IPS DF 4.7 (cell line): ENCODE measurements at regions not wholly inside any gene's neighbourhood (a gene's known extent, or its start where the extent isn't known, plus 50 kb on each side); places are given as distances from the start of the nearest gene placed in this dataset.

ENCODE experiments used
- DNase-seq: peaks from one replicate; pipeline ENCODE4 v3.0.0-alpha.2; 2013; ENCODE audit warnings: low spot score; ENCODE audit errors: extremely low read depth

GRCh38 chr16:52054326-52054725 lies 492.6 kb downstream of the TOX3 start:
- no peak for DNase-seq

GRCh38 chr16:52052818-52053217 lies 494.1 kb downstream of the TOX3 start:
- DNase-seq = no peak

GRCh38 chr16:52051414-52052172 lies 495.4 kb downstream of the TOX3 start:
- DNase-seq = no peak

GRCh38 chr16:52050418-52050817 lies 496.5 kb downstream of the TOX3 start:
- DNase-seq = no peak

GRCh38 chr16:52035436-52035835 lies 511.5 kb downstream of the TOX3 start:
- DNase-seq = no peak

GRCh38 chr16:52034830-52035229 lies 512.1 kb downstream of the TOX3 start:
- DNase-seq = no peak

- no peak for DNase-seq
These were observed 513.0 kb downstream of the TOX3 start for GRCh38 chr16:52033992-52034391.

GRCh38 chr16:52022980-52023379 lies 524.0 kb downstream of the TOX3 start:
- DNase-seq = no peak

GRCh38 chr16:52022177-52022576 lies 524.8 kb downstream of the TOX3 start:
- DNase-seq = no peak

GRCh38 chr16:52016387-52016786 lies 530.6 kb downstream of the TOX3 start:
- no peak for DNase-seq

GRCh38 chr16:52005551-52005950 lies 541.4 kb downstream of the TOX3 start:
- no peak for DNase-seq

- no peak for DNase-seq
These were observed 542.6 kb downstream of the TOX3 start for GRCh38 chr16:52004343-52004742.

GRCh38 chr16:52002026-52002425 lies 544.9 kb downstream of the TOX3 start:
- no peak for DNase-seq

GRCh38 chr16:51996516-51996915 lies 550.4 kb downstream of the TOX3 start:
- no peak for DNase-seq

- DNase-seq = no peak
These were observed 552.3 kb downstream of the TOX3 start for GRCh38 chr16:51994597-51994996.

- DNase-seq = no peak
These were observed 557.2 kb downstream of the TOX3 start for GRCh38 chr16:51989637-51990230.

- DNase-seq = no peak
These were observed 558.0 kb downstream of the TOX3 start for GRCh38 chr16:51988977-51989376.

- no peak for DNase-seq
These were observed 559.4 kb downstream of the TOX3 start for GRCh38 chr16:51987519-51987918.

- DNase-seq = no peak
These were observed 560.2 kb downstream of the TOX3 start for GRCh38 chr16:51986717-51987116.

GRCh38 chr16:51986301-51986700 lies 560.6 kb downstream of the TOX3 start:
- DNase-seq = no peak

- DNase-seq = no peak
These were observed 561.8 kb downstream of the TOX3 start for GRCh38 chr16:51985126-51985525.

GRCh38 chr16:51984395-51984794 lies 562.5 kb downstream of the TOX3 start:
- DNase-seq = no peak
